HG02610 (cell line): ENCODE measurements at regions not wholly inside any gene's neighbourhood (a gene's known extent, or its start where the extent isn't known, plus 50 kb on each side); places are given as distances from the start of the nearest gene placed in this dataset.

Experiments
- ATAC-seq: cut with Tn5 transposase; IDR thresholded peaks from one replicate; pipeline ENCODE4 v1.9.1; 2021; ENCODE audit warnings: mild to moderate bottlenecking, moderate library complexity; ENCODE audit not compliant: unreplicated experiment

DNA sequence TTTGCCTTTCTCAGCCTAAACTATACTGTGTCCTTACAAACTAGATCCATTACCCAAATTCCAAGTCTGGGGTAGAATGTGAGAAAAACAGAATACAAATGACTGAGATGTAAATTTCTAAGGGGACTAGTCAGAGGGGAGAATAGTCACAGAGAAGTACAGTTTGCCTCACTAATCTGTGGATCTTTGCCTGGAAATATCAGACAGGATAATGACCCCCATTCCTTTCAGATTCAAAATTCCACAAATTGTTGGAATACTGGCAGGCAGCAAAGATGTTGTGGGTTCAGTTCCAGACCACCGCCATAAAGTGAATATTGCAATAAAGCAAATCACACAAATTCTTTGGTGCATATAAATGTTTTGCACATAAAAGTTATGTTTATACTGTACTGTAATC lies 762.8 kb upstream of the NR2F2 start:
- ATAC-seq: no peak

DNA sequence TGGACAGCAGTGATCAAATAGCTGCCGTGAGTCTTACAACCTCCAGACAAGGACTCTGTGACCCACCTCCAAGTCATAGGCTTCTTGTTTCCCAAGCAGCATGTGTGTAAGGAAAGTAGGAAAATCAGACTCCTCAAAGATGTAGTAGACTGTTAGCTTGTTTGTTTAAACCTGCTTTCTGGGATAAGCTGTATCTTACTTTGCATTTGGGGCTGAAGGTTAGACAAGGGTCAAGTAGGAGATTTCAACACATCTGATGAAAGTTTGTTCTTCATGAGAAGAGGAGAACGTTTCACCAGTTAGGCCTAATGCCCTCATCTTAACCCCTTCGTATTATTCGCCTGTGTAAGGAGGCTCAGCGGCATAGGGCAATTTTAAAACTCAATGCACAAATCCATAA lies 756.4 kb upstream of the NR2F2 start:
- ATAC-seq: no peak

DNA sequence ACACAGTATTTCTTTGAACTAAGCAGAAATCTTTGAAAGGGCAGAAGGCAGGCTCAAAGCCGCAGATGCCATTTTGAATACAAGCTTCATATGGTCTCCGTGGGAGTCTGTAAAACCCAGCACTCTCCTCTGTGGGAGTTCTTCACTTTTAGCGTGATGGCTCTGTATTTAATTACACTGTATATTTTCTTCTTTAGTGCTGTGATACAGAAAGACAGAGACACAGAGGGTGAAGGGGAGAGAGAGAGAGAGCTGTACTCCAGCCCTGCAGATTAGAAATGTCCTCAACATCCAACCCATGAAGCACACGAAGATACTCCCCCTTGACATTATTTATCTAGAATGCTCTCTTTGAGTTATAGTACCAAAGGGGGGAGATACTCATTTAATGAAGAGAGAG lies 752.6 kb upstream of the NR2F2 start:
- ATAC-seq: no peak

DNA sequence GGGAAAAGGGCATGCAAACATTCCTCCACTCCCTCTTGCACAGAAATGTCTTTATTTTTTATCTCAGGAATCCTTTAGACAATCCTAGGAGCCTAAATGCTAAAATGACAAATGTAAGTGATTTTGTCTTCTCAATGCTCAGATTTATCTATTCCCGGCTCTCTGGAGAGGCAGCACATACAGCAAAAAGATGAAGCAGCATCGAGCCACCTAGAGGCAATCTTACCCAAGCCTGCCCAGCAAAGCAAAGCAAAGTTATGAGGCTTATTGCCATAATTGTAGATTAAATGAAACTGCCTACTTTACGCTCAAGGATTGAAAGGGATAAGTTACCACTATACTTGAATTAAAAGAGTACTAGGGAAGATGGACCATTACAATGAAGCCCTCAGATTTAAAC lies 750.4 kb upstream of the NR2F2 start:
- ATAC-seq: no peak

DNA sequence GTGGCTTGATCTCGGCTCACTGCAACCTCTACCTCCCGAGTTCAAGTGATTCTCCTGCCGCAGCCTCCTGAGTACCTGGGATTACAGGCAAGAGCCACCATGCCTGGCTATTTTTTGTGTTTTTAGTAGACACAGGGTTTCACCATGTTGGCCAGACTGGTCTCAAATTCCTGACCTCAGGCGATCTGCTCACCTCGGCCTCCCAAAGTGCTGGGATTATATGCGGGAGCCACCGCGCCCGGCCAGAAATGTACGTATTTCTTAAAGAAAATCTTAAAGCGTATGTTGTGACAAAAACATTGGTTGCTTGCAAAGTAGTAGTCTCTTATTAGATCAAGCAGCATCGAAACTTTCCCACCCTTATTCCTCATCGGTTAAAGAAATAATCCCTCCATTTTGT lies 748.9 kb upstream of the NR2F2 start:
- ATAC-seq: no peak

DNA sequence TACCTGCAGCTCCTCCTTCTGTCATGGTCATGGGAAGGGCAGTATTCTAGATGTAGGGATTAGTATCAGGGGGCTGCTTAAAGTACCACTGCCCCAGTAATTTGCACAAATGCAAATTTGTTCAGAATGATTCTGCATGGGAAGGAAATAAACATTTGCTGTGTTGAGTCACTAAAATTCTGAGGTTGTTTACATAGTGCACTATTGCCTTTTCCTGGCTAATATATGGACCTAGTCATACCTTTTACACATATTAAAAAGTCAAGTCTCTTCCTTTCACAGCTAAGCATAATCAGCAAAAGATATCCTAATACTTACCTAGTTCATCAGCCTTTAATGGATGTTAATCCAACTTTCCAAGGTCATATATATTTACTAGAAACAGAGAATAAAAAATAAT lies 746.4 kb upstream of the NR2F2 start:
- no peak for ATAC-seq

DNA sequence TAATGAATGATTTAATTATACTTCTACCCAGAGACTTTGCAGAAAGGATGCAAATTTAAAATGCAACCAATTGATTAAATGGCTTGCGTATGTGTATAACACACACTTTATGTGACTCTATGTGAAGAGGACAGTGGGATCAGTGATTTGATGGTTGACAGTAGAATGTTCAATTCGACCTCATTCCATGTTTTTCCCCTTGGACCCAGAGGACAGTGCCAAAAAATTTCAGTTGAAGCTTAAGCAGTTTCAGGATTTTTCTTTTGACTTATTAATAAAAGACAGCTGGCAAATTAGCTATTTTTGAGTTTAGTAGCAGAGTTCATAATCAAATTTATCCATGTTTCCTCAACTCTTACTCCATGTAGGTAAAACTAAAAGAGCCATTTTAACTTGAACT lies 742.4 kb upstream of the NR2F2 start:
- ATAC-seq: no peak

DNA sequence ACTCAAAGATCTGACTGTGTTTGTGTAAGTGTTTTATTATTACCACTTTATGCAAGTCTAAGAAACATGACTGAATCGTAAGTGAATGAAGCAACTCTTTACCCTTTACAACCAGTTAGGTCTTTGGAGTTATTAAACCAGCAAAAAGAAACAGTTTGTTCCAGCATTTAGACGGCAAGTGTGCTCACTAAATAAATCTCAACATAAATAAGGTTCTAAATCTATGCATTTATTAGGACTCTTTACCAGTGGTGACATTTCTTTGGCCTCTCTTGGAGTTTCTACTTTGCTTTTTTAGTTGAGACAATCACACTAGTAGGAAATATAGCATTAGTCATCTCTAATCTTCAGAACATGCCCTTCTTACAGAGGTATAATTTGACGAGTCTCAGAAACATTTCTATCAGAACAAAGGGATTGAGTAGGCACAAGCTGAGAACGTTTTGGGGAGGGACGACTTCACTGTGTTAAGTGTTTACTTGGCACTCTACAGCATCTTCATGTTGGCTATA lies 739.9 kb upstream of the NR2F2 start:
- no peak for ATAC-seq

DNA sequence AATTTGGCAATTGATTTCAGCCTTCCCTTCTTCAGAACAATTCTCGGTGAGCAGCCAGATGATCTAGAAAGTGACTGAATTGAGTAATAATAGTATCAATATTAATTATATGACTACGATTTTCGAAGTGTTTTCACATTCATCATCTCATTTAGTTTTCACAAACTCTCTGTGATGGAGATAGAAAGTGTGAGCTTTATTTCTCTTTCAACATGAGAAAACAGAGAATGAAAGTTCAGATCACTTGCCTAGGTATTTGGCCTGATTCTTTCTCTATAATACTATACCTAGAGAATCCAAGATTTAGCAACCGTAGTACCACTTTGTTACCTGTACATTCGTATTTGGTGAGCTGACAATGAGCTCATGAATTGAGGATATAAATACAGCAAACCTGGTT lies 739.2 kb upstream of the NR2F2 start:
- ATAC-seq: no peak

DNA sequence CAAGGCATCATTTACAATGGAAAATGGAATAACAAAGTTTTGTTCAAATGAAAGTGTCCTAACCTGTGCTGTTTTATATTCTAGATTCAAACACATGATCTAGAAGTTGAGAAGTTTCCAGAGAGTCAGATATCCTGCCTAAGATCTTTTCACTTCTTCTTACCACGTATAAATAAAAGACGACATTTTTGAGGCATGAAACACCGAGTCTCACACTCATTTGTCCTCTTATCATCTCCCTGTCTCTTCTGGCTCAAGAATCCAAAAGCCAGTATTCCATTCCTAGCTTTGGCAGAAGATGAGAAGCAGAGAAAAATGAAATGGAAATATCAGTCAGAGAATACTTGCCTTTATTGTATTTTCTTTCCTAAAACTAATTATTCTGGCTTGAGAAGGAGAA lies 738.6 kb upstream of the NR2F2 start:
- no peak for ATAC-seq

DNA sequence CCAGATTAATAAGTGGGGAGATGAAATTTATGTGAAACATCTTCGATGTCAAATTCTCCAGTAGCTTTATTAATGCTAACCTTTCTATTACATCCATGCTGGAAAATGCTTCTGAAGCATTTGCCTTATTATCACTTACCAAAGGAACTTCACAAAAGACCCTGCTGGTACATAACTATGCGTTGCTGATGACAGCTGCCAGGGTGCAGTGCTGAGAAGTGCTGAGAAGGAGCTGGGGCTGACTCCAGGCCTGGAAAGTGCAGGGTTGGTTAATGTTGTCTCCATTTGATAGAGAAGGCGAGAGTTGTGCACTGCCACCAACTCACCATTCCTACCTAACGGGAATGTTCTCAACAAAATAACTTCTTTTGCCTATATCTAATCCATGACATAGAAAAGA lies 736.0 kb upstream of the NR2F2 start:
- no peak for ATAC-seq

DNA sequence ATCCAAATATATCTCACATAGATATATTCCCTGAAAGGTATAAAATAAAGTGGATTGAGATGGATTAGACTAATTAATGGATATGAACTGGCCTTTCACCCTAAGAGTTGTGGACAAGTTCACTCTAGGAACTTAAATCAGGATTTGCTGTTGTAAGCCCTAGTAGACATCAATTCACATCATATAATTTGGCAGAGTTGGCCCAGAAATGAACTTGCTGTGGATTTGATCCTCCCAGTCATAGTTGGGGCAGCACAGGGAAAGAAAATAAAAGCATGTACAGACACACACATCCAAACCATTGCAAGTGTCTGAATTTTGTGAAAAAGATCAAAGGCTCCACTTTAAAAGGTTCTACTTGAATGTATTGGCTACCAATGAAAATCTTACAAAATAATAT lies 734.7 kb upstream of the NR2F2 start:
- no peak for ATAC-seq

DNA sequence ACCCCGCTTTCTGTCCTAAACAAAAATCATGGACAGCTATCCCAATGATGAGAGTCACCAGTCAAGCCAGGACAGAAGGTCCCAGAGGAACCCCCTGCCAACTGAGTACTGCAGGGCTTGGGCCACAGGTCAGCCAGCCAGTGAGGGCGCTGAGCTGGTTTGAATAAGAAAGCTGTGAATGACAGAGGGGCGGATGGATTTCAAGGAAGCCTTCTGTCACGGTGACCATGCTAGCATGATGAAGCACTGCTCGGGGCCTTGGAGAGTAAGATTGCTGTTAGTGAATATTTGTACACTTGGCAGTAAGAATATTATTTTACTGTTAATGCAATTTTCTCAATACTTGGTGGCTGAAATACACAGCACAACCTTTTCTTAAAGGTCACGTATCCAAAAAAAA lies 734.0 kb upstream of the NR2F2 start:
- ATAC-seq: no peak

DNA sequence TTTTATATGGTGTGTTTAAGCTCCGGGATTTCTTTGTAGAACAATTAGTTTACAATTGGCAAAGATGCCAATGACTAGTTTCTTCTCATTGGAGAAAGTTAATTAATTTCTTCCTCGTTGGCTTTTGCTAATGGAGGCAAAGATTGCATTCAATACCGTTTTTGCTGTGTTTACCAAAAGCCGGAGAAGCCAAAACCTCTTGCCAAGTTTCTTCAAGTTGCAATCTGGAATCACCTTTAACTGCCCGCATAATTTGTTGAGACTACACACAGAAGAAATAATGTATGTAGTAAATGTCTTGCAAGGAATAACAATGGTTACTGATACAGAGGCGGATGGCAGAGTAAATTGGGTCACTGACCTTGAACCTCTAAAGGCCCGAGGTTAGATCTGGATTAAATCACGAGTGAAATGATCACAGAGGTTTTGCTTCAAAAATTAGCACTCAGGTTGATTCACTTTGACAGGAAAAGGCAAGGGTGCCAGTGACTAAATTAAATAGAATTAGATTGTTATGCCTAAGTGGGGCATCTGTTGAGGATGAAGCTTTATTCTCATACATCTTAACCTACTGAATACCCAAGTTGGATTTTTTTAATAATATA lies 732.1 kb upstream of the NR2F2 start:
- no peak for ATAC-seq

DNA sequence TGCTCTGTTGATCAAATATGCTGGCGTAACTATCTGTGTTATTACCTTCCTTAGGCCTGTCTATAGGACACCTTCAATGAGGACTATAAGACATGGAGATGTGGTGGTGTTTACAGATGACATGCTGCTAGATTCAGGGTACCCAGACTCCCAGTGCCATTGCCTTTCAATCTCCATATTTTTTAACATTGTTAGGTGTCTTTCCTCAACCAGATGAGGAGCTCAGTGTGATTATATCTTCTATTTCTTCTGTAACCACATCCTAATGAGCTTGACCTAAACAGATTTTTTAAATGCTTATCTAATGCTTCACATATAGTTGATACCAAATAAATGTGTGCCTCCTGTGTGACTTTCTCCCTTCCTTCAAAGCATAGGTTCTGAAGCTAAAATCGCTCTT lies 730.1 kb upstream of the NR2F2 start:
- ATAC-seq: no peak

DNA sequence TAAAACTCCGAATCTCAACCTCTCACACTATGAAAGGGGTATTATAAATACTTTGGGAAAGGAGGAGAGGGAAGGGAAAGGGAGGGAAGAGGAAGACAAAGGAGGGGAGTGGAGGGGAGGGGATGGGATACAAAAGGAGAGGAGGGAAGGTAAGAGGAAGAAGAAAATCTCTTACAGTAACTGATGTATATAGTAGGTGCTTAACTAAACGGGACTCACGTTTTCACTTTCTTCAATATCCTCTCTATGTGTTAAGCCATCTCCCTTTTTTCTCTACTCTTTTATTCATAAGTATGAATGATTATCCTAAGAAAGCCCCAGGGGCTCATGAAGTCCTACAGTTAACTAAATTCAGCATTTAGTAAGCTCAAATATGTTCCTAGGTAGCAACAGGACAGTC lies 729.6 kb upstream of the NR2F2 start:
- ATAC-seq: no peak

DNA sequence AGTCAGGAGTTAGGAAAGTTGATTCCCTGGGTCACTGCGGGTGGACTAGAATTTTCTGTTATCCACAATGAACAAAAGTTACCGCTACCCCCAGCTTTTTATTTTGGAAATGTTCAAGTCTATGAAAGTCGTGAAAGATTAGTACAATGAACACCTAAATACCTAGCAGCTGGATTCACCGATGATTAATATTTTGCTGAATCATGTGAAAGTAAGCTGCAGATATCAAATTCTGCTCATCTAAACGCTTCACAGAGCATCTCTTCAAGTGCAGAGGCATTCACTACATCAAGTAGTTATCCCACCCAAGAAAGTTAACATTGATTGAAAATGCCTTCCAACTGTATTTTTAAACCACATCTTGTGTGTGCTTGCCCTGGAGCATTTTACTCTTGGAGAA lies 729.0 kb upstream of the NR2F2 start:
- no peak for ATAC-seq

DNA sequence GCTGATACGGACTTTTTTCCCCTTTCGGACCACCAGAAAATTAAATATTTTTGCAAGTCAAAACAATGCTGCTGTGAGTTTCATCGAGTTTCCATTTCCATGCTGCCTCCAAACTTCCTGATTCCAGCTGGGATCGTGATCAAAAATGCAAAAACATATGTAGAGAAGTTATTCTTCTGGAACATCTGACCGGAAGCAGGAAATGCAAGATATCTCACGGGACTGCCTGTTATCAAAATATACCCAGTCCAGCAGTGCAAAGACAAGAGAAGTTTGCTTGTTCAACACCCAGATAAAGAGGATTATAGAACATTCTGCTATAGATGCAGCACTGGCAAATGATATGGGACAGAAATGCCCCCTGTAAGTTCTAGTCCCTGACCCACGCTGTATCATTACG lies 726.7 kb upstream of the NR2F2 start:
- no peak for ATAC-seq

DNA sequence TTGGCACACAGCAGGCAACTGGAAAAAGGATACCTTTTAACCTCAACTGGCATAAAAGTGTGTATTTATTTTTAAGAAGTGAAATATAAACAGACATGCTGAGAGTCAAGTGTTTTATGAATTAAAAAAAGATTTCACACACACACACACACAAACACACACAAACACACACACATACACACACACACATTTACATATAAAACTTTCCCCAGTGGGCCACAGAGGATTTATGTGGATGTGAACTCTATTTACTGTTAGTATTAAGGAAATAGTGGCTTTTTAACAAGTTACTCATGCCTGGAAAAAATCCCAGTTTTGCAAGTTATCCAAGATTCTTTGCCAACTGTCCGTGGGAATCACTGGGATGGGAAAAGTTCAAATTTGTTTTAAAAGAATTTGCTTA lies 725.9 kb upstream of the NR2F2 start:
- no peak for ATAC-seq

DNA sequence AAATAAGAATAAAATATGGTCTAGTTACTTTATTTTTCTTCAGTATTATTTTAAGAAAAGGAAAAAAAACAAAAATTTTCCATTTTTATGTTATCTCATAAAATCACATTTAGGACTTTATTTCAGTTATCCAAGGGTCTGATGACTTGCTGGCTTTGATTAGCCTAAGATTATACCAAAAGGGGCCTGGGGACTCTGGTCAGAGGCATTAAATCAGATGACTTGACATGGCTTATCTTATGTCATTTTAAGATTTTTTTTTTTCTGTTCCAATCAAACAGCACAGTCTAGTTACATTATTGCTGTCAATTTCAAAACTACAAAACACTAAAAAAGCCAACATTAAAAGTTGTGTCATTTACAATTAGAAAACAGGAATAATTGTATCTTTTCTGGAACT lies 725.4 kb upstream of the NR2F2 start:
- ATAC-seq: no peak

DNA sequence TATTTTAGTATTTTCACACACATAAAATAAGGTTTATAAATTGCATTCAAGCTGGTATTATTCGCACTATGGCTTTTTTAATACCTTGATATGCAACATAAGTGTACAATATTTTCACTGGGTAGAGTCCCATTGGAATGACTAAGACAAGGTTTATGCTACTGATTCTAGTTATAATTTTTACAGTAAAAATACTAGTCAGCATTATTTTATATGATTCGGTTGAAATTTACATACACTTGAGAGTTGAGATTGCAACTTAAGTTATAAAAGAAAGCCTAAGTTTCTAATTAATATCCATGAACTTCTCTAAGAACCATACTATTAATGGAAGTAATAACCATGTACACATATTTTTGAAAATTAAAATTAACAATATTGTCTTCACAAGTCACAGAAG lies 723.9 kb upstream of the NR2F2 start:
- ATAC-seq: no peak

DNA sequence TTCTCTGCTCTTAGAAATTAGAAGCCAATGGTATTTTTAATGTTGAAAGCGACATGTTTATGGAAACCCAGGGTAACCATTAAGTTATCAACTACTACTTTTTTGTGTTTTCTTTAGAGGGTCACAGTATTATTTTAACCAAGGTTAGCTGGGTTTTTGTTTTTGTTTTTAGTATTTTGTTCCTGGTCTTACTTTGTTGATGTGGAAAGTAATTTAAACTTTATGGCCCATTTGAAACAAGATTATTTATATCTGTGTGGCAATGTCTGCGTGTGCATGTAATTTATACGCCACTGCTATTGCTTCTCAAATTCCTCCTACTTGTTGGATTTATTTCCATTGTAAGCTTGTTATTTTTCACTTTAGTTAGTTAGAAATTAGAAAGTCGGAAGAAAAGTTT lies 722.1 kb upstream of the NR2F2 start:
- no peak for ATAC-seq

DNA sequence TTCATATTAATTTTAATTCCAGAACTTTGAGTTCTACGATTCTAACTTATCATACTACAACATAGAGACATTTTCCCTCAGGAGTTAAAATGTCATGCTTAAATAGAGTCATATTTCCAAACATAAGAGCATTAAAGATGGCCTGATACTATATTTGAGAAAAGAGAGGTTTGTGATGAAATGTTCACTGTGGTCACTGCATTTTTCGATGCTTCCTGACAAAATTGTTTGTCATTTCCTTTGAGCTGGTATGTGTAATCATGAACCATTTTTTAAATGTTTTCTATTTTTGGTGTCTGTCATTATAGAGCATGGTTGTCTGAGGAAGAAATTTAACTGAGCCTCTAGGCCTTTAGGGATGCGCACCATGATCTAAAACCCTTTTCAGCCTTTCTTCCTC lies 721.4 kb upstream of the NR2F2 start:
- no peak for ATAC-seq

DNA sequence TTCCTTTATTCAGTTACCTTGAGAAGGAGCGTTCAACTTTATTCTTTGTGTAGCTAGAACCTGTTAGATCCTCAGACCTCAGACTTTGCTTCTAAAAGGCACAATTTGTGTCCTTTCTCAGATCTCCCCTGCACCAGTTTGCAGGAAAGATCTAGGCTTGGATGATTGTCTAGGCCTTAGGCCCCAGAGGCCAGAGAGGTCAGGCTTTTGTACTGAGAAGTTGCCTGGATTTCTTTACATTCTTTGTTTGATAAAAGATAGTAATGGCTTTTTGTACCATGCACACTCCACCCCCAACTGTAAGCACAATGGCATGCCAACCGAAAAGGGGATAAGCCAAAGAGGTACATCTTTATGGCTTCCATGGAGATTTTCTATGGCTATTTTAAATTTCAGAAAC lies 719.6 kb upstream of the NR2F2 start:
- no peak for ATAC-seq
